Mesenchymal stem cell (in vitro differentiated cells and primary cell): ENCODE measurements at regions not wholly inside any gene's neighbourhood (a gene's known extent, or its start where the extent isn't known, plus 50 kb on each side); places are given as distances from the start of the nearest gene placed in this dataset.

Experiments used
- DNase-seq: peaks from one replicate; pipeline ENCODE4 v3.0.0-alpha.2; 2013
- H2AFZ ChIP-seq: one replicate; pipeline ENCODE4 v1.6.1; 2013; ENCODE audit warnings: low read depth, mild to moderate bottlenecking, control low read depth, inconsistent platforms, low read length, moderate library complexity
- H2AK5ac ChIP-seq: 2 replicates; pipeline ENCODE4 v1.6.1; 2013; ENCODE audit warnings: low read length, moderate library complexity, mild to moderate bottlenecking, inconsistent platforms; ENCODE audit not compliant: severe bottlenecking
- H2BK120ac ChIP-seq: one replicate; pipeline ENCODE4 v1.6.1; 2013; ENCODE audit warnings: low read depth, mild to moderate bottlenecking, inconsistent platforms, low read length, moderate library complexity
- H2BK12ac ChIP-seq, 2 experiments: one replicate each; pipeline ENCODE4 v1.6.1; 2013; ENCODE audit warnings: inconsistent platforms in 2 of 2, low read length in 2 of 2, mild to moderate bottlenecking in 2 of 2, moderate library complexity in 2 of 2, control low read depth in 1 of 2
- H2BK15ac ChIP-seq: one replicate; pipeline ENCODE4 v1.6.1; 2013; ENCODE audit warnings: mild to moderate bottlenecking, low read depth, inconsistent platforms; ENCODE audit not compliant: poor library complexity, severe bottlenecking
- H2BK5ac ChIP-seq: 2 replicates; pipeline ENCODE4 v1.6.1; 2013; ENCODE audit warnings: low read depth, mild to moderate bottlenecking, low read length, control low read depth, inconsistent platforms; ENCODE audit not compliant: poor library complexity, severe bottlenecking
- H3K14ac ChIP-seq, 2 experiments: one replicate each; pipeline ENCODE4 v1.6.1; 2013; ENCODE audit warnings: inconsistent platforms in 2 of 2, low read length in 2 of 2, control low read depth in 1 of 2, mild to moderate bottlenecking in 1 of 2, moderate library complexity in 1 of 2
- H3K18ac ChIP-seq, 2 experiments: one replicate each; pipeline ENCODE4 v1.6.1; 2013; ENCODE audit warnings: inconsistent platforms in 2 of 2, low read length in 2 of 2, control low read depth in 1 of 2, low read depth in 1 of 2, mild to moderate bottlenecking in 1 of 2
- H3K23ac ChIP-seq, 2 experiments: one replicate each; pipeline ENCODE4 v1.6.1; 2013; ENCODE audit warnings: inconsistent platforms in 2 of 2, low read length in 2 of 2, mild to moderate bottlenecking in 2 of 2, moderate library complexity in 2 of 2, control low read depth in 1 of 2
- H3K27ac ChIP-seq: 2 replicates; pipeline ENCODE4 v1.5.1; 2013; ENCODE audit warnings: mild to moderate bottlenecking, moderate library complexity, low read length, control low read depth, inconsistent platforms; ENCODE audit not compliant: poor library complexity, severe bottlenecking
- H3K27me3 ChIP-seq, 2 experiments: 2 replicates each; pipeline versions ENCODE4 v1.6.1 to v1.7.0; 2013; ENCODE audit warnings: low read length in 2 of 2, mild to moderate bottlenecking in 2 of 2, moderate library complexity in 2 of 2, control low read depth in 1 of 2, inconsistent platforms in 1 of 2; ENCODE audit not compliant: control insufficient read depth in 1 of 2, insufficient read depth in 1 of 2
- H3K36me3 ChIP-seq, 2 experiments: 2 replicates each; pipeline versions ENCODE4 v1.6.1 to v1.7.0; 2013; ENCODE audit warnings: low read length in 2 of 2, control low read depth in 1 of 2, inconsistent platforms in 1 of 2, low read depth in 1 of 2, mild to moderate bottlenecking in 1 of 2; ENCODE audit not compliant: insufficient read depth in 2 of 2, control insufficient read depth in 1 of 2
- H3K4ac ChIP-seq, 2 experiments: one replicate each; pipeline ENCODE4 v1.6.1; 2013; ENCODE audit warnings: inconsistent platforms in 2 of 2, low read length in 2 of 2, mild to moderate bottlenecking in 2 of 2, moderate library complexity in 2 of 2, control low read depth in 1 of 2, low read depth in 1 of 2
- H3K4me1 ChIP-seq: 2 replicates; pipeline ENCODE4 v1.6.1; 2013; ENCODE audit warnings: low read depth, low read length, control low read depth; ENCODE audit not compliant: control insufficient read depth, insufficient read depth
- H3K4me2 ChIP-seq: 2 replicates; pipeline ENCODE4 v1.6.1; 2013; ENCODE audit warnings: low read length, mild to moderate bottlenecking, inconsistent platforms; ENCODE audit not compliant: poor library complexity, severe bottlenecking
- H3K4me3 ChIP-seq, 2 experiments: 2 replicates each; pipeline versions ENCODE4 v1.5.1 to v1.7.0; 2013; ENCODE audit warnings: low read length in 2 of 2, mild to moderate bottlenecking in 2 of 2, control low read depth in 1 of 2, low read depth in 1 of 2; ENCODE audit not compliant: insufficient read depth in 1 of 2
- H3K79me1 ChIP-seq: replicated peaks from 2 replicates; pipeline ENCODE4 v1.6.1; 2013; ENCODE audit warnings: mild to moderate bottlenecking, control low read depth, low read length, inconsistent platforms; ENCODE audit not compliant: poor library complexity, severe bottlenecking
- H3K9ac ChIP-seq: 2 replicates; pipeline ENCODE4 v1.7.0; 2013; ENCODE audit warnings: mild to moderate bottlenecking, low read length, moderate library complexity
- H3K9me3 ChIP-seq: 2 replicates; pipeline ENCODE4 v1.7.0; 2013; ENCODE audit warnings: mild to moderate bottlenecking, low read length; ENCODE audit not compliant: control insufficient read depth
- H4K8ac ChIP-seq: one replicate; pipeline ENCODE4 v1.6.1; 2013; ENCODE audit warnings: inconsistent platforms, mild to moderate bottlenecking, low read length, moderate library complexity
- H4K91ac ChIP-seq: one replicate; pipeline ENCODE4 v1.6.1; 2013; ENCODE audit warnings: mild to moderate bottlenecking, low read length, inconsistent platforms
- WGBS: methylation state at CpG from one replicate; pipeline ENCODE4 v1.1.7; 2013; ENCODE audit warnings: mixed read lengths; 5-methylcytosine and 5-hydroxymethylcytosine counted together

GRCh38 chr14:100392356-100392755 is 69.2 kb downstream of the SLC25A47 start:
- H3K4me1 ChIP-seq: peaks cover 35% of the 10 kb centered on the region
- peak overlapping the region; percentile 49 to 57 for H2BK12ac ChIP-seq

GRCh38 chr14:100393362-100393761 is 70.2 kb downstream of the SLC25A47 start:
- Histone ChIP-seq H3K4me2 (no peak overlapping the region), H3K36me3 (peaks cover 0 to 4% of the 10 kb centered on the region in 2 experiments), H3K9ac (no peak overlapping the region), H2BK15ac (no peak overlapping the region), H3K27ac (no peak overlapping the region), H3K4me1 (peaks cover 33% of the 10 kb centered on the region), H3K4ac (peak overlapping the region in 1 of 2 experiments; percentile 0), H2BK120ac (no peak overlapping the region), H4K91ac (peak overlapping the region; percentile 5), H3K9me3 (no peaks in the 10 kb centered on the region), H3K18ac (peak overlapping the region; percentile 67 to 92), H3K23ac (no peak overlapping the region), H2BK5ac (no peak overlapping the region), H2AFZ (no peak overlapping the region), H2BK12ac (peak overlapping the region; percentile 44 to 92), H3K79me1 (peaks cover 35% of the 10 kb centered on the region), H3K4me3 (no peak overlapping the region), H2AK5ac (peak overlapping the region; percentile 21), H4K8ac (peak overlapping the region; percentile 45), H3K27me3 (no peaks in the 10 kb centered on the region), H3K14ac (peak overlapping the region in 1 of 2 experiments; percentile 30)
- DNase-seq: no peak
- 83% methylated on average over 10 of the region's 10 CpGs for WGBS

More at GRCh38 chr14:100392356-100392755, 69.2 kb downstream of the SLC25A47 start:
- no peak overlapping the region for H2BK120ac ChIP-seq
- H3K79me1 ChIP-seq: peaks cover 38% of the 10 kb centered on the region
- no peak overlapping the region for H3K23ac ChIP-seq
- H2AFZ ChIP-seq: no peak overlapping the region
- 82% methylated on average over 11 of the region's 11 CpGs for WGBS
- H2BK5ac ChIP-seq: no peak overlapping the region
- DNase-seq: peak; percentile 59
- peak overlapping the region in 1 of 2 experiments; percentile 52 for H3K4me3 ChIP-seq
- peaks cover 0 to 4% of the 10 kb centered on the region in 2 experiments for H3K36me3 ChIP-seq
- H3K18ac ChIP-seq: peak overlapping the region in 1 of 2 experiments; percentile 45
- no peak overlapping the region for H4K91ac ChIP-seq
- H2AK5ac ChIP-seq: no peak overlapping the region
- no peaks in the 10 kb centered on the region for H3K9me3 ChIP-seq
- H3K4me2 ChIP-seq: no peak overlapping the region
- H3K27me3 ChIP-seq: no peaks in the 10 kb centered on the region
- no peak overlapping the region for H2BK15ac ChIP-seq
- peak overlapping the region in 1 of 2 experiments; percentile 53 for H3K14ac ChIP-seq
- peak overlapping the region; percentile 47 for H3K9ac ChIP-seq
- no peak overlapping the region for H3K27ac ChIP-seq
- H4K8ac ChIP-seq: peak overlapping the region; percentile 52
- H3K4ac ChIP-seq: peak overlapping the region; percentile 24 to 65

- Histone ChIP-seq H3K9me3 (no peaks in the 10 kb centered on the region), H2BK5ac (no peak overlapping the region), H3K4me3 (no peak overlapping the region), H3K9ac (no peak overlapping the region), H4K8ac (no peak overlapping the region), H2AK5ac (peak overlapping the region; percentile 46), H2AFZ (no peak overlapping the region), H3K4me1 (peaks cover 33% of the 10 kb centered on the region), H2BK120ac (no peak overlapping the region), H3K36me3 (peaks cover 0 to 4% of the 10 kb centered on the region in 2 experiments), H2BK12ac (peak overlapping the region; percentile 44 to 45), H3K27ac (no peak overlapping the region), H2BK15ac (no peak overlapping the region), H3K27me3 (no peaks in the 10 kb centered on the region), H3K4ac (peak overlapping the region in 1 of 2 experiments; percentile 0), H3K79me1 (peaks cover 35% of the 10 kb centered on the region), H3K18ac (peak overlapping the region; percentile 67 to 92), H3K4me2 (no peak overlapping the region), H3K14ac (no peak overlapping the region), H3K23ac (no peak overlapping the region), H4K91ac (peak overlapping the region; percentile 43)
- DNase-seq: no peak
- 93% methylated on average over 11 of the region's 11 CpGs for WGBS
Observed at GRCh38 chr14:100393906-100394732, 71.0 kb downstream of the SLC25A47 start.

- H2BK5ac ChIP-seq: no peak overlapping the region
- no peak overlapping the region for H3K4me2 ChIP-seq
- H2AK5ac ChIP-seq: peak overlapping the region; percentile 3
- 96% methylated on average over 14 of the region's 14 CpGs for WGBS
- no peak overlapping the region for H2BK15ac ChIP-seq
- no peak overlapping the region for H4K8ac ChIP-seq
- H3K9ac ChIP-seq: no peak overlapping the region
- peak overlapping the region in 1 of 2 experiments; percentile 11 for H3K18ac ChIP-seq
- no peak overlapping the region for H4K91ac ChIP-seq
- no peak overlapping the region for H3K27ac ChIP-seq
- H3K14ac ChIP-seq: no peak overlapping the region
- H3K4me1 ChIP-seq: peaks cover 36% of the 10 kb centered on the region
- no peak for DNase-seq
- no peaks in the 10 kb centered on the region for H3K9me3 ChIP-seq
- H2BK120ac ChIP-seq: no peak overlapping the region
- no peak overlapping the region for H3K23ac ChIP-seq
- no peaks in the 10 kb centered on the region for H3K27me3 ChIP-seq
- peaks cover 0 to 4% of the 10 kb centered on the region in 2 experiments for H3K36me3 ChIP-seq
- peaks cover 31% of the 10 kb centered on the region for H3K79me1 ChIP-seq
- no peak overlapping the region for H2AFZ ChIP-seq
- H3K4ac ChIP-seq: no peak overlapping the region
- H3K4me3 ChIP-seq: no peak overlapping the region
- no peak overlapping the region for H2BK12ac ChIP-seq
Observed at GRCh38 chr14:100394886-100395672, 71.9 kb downstream of the SLC25A47 start.
